KMS-11 (cell line): ENCODE measurements at regions not wholly inside any gene's neighbourhood (a gene's known extent, or its start where the extent isn't known, plus 50 kb on each side); places are given as distances from the start of the nearest gene placed in this dataset.
A peak's percentile ranks its signal among the peaks of the same experiment; 100 is the strongest.

Experiments
- H2AFZ ChIP-seq: fragments of 200-600 bp; sonication (generic); 2 replicates; pipeline ENCODE4 v1.6.1; 2016; ENCODE audit warnings: antibody characterized with exemption, mixed run types, low read depth
- H3K27ac ChIP-seq: fragments of 200-600 bp; sonication (generic); 2 replicates; pipeline ENCODE4 v1.6.1; 2016; ENCODE audit warnings: mild to moderate bottlenecking, mixed run types
- H3K27me3 ChIP-seq: fragments of 200-600 bp; sonication (generic); 2 replicates; pipeline ENCODE4 v1.6.1; 2017; ENCODE audit warnings: mild to moderate bottlenecking, low read depth, mixed run types, moderate library complexity; ENCODE audit not compliant: insufficient read depth
- H3K36me3 ChIP-seq: fragments of 200-600 bp; sonication (generic); 2 replicates; pipeline ENCODE4 v1.6.1; 2017; ENCODE audit warnings: mild to moderate bottlenecking, mixed run types; ENCODE audit not compliant: insufficient read depth
- H3K4me1 ChIP-seq: fragments of 200-600 bp; sonication (generic); 2 replicates; pipeline ENCODE4 v1.6.1; 2016; ENCODE audit warnings: mild to moderate bottlenecking, low read depth, mixed run types; ENCODE audit not compliant: poor library complexity, severe bottlenecking
- H3K4me2 ChIP-seq: fragments of 200-600 bp; sonication (generic); 2 replicates; pipeline ENCODE4 v1.7.0; 2016; ENCODE audit warnings: mild to moderate bottlenecking, mixed run types
- H3K4me3 ChIP-seq: fragments of 200-600 bp; sonication (generic); IDR thresholded peaks from 2 replicates; pipeline ENCODE4 v1.6.1; 2017; ENCODE audit warnings: low read depth, low read length, mixed read lengths; ENCODE audit not compliant: insufficient read depth
- H3K79me2 ChIP-seq: fragments of 200-600 bp; sonication (generic); 2 replicates; pipeline ENCODE4 v1.6.1; 2016; ENCODE audit warnings: low read depth, mixed run types; ENCODE audit not compliant: insufficient read depth
- H3K9ac ChIP-seq: fragments of 200-600 bp; sonication (generic); 2 replicates; pipeline ENCODE4 v1.6.1; 2016; ENCODE audit warnings: mild to moderate bottlenecking, mixed run types
- H4K20me1 ChIP-seq: fragments of 200-600 bp; sonication (generic); 2 replicates; pipeline ENCODE4 v1.6.1; 2016; ENCODE audit warnings: mild to moderate bottlenecking, mixed run types; ENCODE audit not compliant: insufficient read depth
- TF ChIP-seq, protein P1 (sequence below): fragments of 200-600 bp; sonication (generic); conservative IDR thresholded peaks from 2 replicates; pipeline ENCODE4 v1.6.1; 2017; ENCODE audit warnings: low read depth, mild to moderate bottlenecking, antibody characterized with exemption, low read length, moderate library complexity, mixed read lengths

DNA sequence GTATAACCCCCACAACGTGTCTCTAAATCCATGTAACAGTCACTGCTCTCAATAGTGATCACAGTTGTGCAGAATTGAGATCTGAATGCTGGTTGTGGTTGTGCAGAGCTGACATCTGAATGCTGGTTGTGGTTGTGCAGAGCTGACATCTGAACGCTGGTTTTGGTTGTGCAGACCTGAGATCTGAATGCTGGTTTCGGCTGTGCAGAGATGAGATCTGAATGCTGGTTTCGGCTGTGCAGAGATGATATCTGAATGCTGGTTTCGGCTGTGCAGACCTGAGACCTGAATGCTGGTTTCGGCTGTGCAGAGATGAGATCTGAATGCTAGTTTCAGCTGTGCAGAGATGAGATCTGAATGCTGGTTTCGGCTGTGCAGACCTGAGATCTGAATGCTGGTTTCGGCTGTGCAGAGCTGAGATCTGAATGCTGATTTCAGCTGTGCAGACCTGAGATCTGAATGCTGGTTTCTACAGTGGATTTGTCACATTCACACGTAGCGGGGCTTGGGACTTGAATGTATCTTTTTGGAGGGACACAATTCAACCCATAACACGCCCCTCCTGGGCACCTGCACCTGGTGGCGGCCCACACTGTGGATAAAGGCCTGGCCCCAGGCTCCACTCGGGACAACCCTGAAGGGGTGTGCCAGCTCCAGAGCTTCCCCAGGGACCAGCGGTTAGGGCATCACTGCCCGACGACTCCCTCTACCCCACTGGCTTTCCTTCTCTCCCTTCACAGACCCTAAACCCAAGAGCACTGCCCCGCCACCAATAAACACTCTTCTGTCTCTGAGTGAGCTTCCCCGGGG is 51.1 kb upstream of the SLC66A3 start:
- H3K27me3 ChIP-seq: no peaks in the 10 kb centered on the region
- H2AFZ ChIP-seq: peak overlapping the region; percentile 71; the same call in 1 of the 2 replicates
- H3K4me1 ChIP-seq: peaks cover 76% of the 10 kb centered on the region
- TF ChIP-seq, protein P1, sequence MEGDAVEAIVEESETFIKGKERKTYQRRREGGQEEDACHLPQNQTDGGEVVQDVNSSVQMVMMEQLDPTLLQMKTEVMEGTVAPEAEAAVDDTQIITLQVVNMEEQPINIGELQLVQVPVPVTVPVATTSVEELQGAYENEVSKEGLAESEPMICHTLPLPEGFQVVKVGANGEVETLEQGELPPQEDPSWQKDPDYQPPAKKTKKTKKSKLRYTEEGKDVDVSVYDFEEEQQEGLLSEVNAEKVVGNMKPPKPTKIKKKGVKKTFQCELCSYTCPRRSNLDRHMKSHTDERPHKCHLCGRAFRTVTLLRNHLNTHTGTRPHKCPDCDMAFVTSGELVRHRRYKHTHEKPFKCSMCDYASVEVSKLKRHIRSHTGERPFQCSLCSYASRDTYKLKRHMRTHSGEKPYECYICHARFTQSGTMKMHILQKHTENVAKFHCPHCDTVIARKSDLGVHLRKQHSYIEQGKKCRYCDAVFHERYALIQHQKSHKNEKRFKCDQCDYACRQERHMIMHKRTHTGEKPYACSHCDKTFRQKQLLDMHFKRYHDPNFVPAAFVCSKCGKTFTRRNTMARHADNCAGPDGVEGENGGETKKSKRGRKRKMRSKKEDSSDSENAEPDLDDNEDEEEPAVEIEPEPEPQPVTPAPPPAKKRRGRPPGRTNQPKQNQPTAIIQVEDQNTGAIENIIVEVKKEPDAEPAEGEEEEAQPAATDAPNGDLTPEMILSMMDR: no peak
- H3K4me2 ChIP-seq: peak overlapping the region; percentile 84
- no peaks in the 10 kb centered on the region for H3K36me3 ChIP-seq
- H3K4me3 ChIP-seq: no peak overlapping the region
- H3K9ac ChIP-seq: peak overlapping the region; percentile 51; the same call in 1 of the 2 replicates
- H3K79me2 ChIP-seq: no peaks in the 10 kb centered on the region
- H3K27ac ChIP-seq: peak overlapping the region; percentile 73
- H4K20me1 ChIP-seq: no peaks in the 10 kb centered on the region

DNA sequence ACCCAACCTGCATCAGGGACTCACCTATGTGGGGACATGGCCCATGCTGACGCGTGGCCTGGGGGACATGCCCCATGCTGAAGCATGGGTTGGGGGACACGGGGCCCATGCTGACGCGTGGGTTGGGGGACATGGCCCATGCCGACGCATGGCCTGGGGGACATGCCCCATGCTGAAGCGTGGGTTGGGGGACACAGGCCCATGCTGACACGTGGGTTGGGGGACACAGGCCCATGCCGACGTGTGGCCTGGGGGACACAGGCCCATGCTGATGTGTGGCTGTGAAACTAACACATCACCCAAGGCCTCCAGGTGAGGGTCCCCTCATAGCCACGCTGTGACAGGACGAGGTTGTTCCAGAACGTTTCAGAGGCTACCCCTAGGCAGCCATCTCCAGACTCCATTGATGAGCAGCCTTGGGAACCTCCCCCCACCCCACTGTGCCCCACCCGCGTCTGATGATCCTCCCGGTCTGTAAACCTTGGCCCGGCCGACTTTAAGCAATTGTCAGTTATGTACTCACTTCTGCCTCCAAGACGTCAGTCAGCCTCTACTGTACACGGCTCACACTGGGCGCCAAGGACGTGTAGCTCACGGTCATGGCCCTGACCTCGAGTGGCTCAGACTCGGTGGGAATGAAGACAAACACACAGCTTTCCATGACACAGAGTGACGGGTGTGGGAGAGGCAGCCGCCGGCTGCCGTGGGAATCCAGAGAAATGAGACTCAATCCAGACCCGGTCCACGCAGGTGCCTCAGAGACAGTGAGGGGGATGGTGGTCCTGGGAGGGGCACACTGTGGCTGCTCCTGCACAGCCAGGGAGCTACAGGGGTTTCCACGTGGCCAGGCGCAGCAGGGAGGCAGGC is 50.2 kb upstream of the SLC66A3 start:
- peak overlapping the region; percentile 71; the same call in 1 of the 2 replicates for H2AFZ ChIP-seq
- H3K9ac ChIP-seq: no peak overlapping the region; the same call in 1 of the 2 replicates
- no peaks in the 10 kb centered on the region for H3K36me3 ChIP-seq
- no peaks in the 10 kb centered on the region for H3K79me2 ChIP-seq
- peaks cover 78% of the 10 kb centered on the region for H3K4me1 ChIP-seq
- peak overlapping the region; percentile 73 for H3K27ac ChIP-seq
- no peak overlapping the region for H3K4me3 ChIP-seq
- TF ChIP-seq, protein P1: no peak
- H4K20me1 ChIP-seq: no peaks in the 10 kb centered on the region
- H3K27me3 ChIP-seq: no peaks in the 10 kb centered on the region
- peak overlapping the region; percentile 42 for H3K4me2 ChIP-seq
